Activated CD8-positive, alpha-beta memory T cell treated with anti-CD3 and anti-CD28 coated beads for 1 hour (primary cell): ENCODE measurements at regions not wholly inside any gene's neighbourhood (a gene's known extent, or its start where the extent isn't known, plus 50 kb on each side); places are given as distances from the start of the nearest gene placed in this dataset.

Experiments
- DNase-seq, 2 donors: peaks; one replicate each; pipeline ENCODE4 v3.0.0-alpha.2; 2020; ENCODE audit warnings: low read depth in 1 of 2; ENCODE audit errors: extremely low read depth in 1 of 2

- DNase-seq, result no peak
Observed at GRCh38 chr2:173808718-173809117, 156.5 kb downstream of the SP3 start.

GRCh38 chr2:173812321-173812720 lies 152.9 kb downstream of the SP3 start:
- DNase-seq, result no peak

GRCh38 chr2:173814306-173814705 lies 150.9 kb downstream of the SP3 start:
- DNase-seq, result no peak

- no peak for DNase-seq
Observed at GRCh38 chr2:173815772-173816171, 149.4 kb downstream of the SP3 start.

GRCh38 chr2:173817582-173817981 lies 147.6 kb downstream of the SP3 start:
- DNase-seq, result no peak

- no peak for DNase-seq
Observed at GRCh38 chr2:173818285-173818684, 146.9 kb downstream of the SP3 start.

- DNase-seq, result no peak
Observed at GRCh38 chr2:173819852-173820251, 145.3 kb downstream of the SP3 start.

GRCh38 chr2:173821451-173821850 lies 143.7 kb downstream of the SP3 start:
- DNase-seq, result no peak

- DNase-seq, result no peak
Observed at GRCh38 chr2:173822889-173823542, 142.2 kb downstream of the SP3 start.

GRCh38 chr2:173823543-173823939 lies 141.6 kb downstream of the SP3 start:
- DNase-seq, result no peak

GRCh38 chr2:173828189-173829142 lies 136.7 kb downstream of the SP3 start:
- DNase-seq, result no peak

- DNase-seq, result no peak
Observed at GRCh38 chr2:173829727-173830126, 135.4 kb downstream of the SP3 start.

GRCh38 chr2:173830170-173830569 lies 135.0 kb downstream of the SP3 start:
- no peak for DNase-seq

GRCh38 chr2:173831312-173832229 lies 133.6 kb downstream of the SP3 start:
- DNase-seq, result no peak

- DNase-seq, result no peak
Observed at GRCh38 chr2:173834141-173834540, 131.0 kb downstream of the SP3 start.

- DNase-seq, result no peak
Observed at GRCh38 chr2:173835726-173836125, 129.4 kb downstream of the SP3 start.

GRCh38 chr2:173841110-173841509 lies 124.1 kb downstream of the SP3 start:
- DNase-seq, result no peak

- no peak for DNase-seq
Observed at GRCh38 chr2:173843526-173843925, 121.6 kb downstream of the SP3 start.

GRCh38 chr2:173851141-173851641 lies 114.0 kb downstream of the SP3 start:
- no peak for DNase-seq

- DNase-seq, result no peak
Observed at GRCh38 chr2:173854141-173854540, 111.0 kb downstream of the SP3 start.

GRCh38 chr2:173854840-173855239 lies 110.3 kb downstream of the SP3 start:
- no peak for DNase-seq
